SK-N-SH treated with all-trans-retinoic acid at 6 μM for 48 hours (cell line): ENCODE measurements at regions not wholly inside any gene's neighbourhood (a gene's known extent, or its start where the extent isn't known, plus 50 kb on each side); places are given as distances from the start of the nearest gene placed in this dataset.

Experiments used
- ATAC-seq: fragments of 200-7000 bp; cut with Tn5 transposase; 3 replicates; pipeline ENCODE4 v1.9.1; 2020; ENCODE audit warnings: mild to moderate bottlenecking, moderate library complexity
- ARNTL ChIP-seq: fragments of 450-650 bp; formaldehyde crosslinking; IDR thresholded peaks from 2 replicates; pipeline ENCODE4 v1.5.0; 2020; ENCODE audit warnings: low read depth, mild to moderate bottlenecking, moderate library complexity, borderline replicate concordance
- BACH2 ChIP-seq: fragments of 250-450 bp; sonication (Bioruptor Pico); IDR thresholded peaks from 2 replicates; pipeline ENCODE4 v1.9.0; 2021; ENCODE audit warnings: mild to moderate bottlenecking, borderline replicate concordance
- CREB5 ChIP-seq: fragments of 250-450 bp; sonication (Bioruptor Pico); IDR thresholded peaks from 2 replicates; pipeline ENCODE4 v1.5.1; 2020; ENCODE audit warnings: low read depth, mild to moderate bottlenecking, moderate library complexity
- CSDC2 ChIP-seq: fragments of 250-450 bp; sonication (Bioruptor Pico); IDR thresholded peaks from 2 replicates; pipeline ENCODE4 v1.5.0; 2020; ENCODE audit warnings: mild to moderate bottlenecking, moderate library complexity
- CSRNP3 ChIP-seq: fragments of 250-450 bp; sonication (Bioruptor Pico); IDR thresholded peaks from 2 replicates; pipeline ENCODE4 v1.5.1; 2021; ENCODE audit warnings: mild to moderate bottlenecking, moderate library complexity
- ESRRG ChIP-seq: fragments of 250-450 bp; sonication (Bioruptor Pico); IDR thresholded peaks from 2 replicates; pipeline ENCODE4 v1.6.1; 2021; ENCODE audit warnings: mild to moderate bottlenecking
- GLIS3 ChIP-seq: fragments of 250-450 bp; sonication (Bioruptor Pico); IDR thresholded peaks from 2 replicates; pipeline ENCODE4 v1.5.0; 2020; ENCODE audit warnings: mild to moderate bottlenecking, moderate library complexity
- ISL1 ChIP-seq: fragments of 250-450 bp; sonication (Bioruptor Pico); IDR thresholded peaks from 2 replicates; pipeline ENCODE4 v2.1.2; 2022; ENCODE audit warnings: mild to moderate bottlenecking, moderate library complexity
- OSR1 ChIP-seq: fragments of 250-450 bp; sonication (Bioruptor Pico); IDR thresholded peaks from 2 replicates; pipeline ENCODE4 v1.8.0; 2022; ENCODE audit warnings: moderate library complexity, mild to moderate bottlenecking, inconsistent platforms
- POU6F1 ChIP-seq: fragments of 250-450 bp; sonication (Bioruptor Pico); IDR thresholded peaks from 2 replicates; pipeline ENCODE4 v1.8.0; 2021; ENCODE audit warnings: low read depth, mild to moderate bottlenecking, moderate library complexity, borderline replicate concordance
- PPARA ChIP-seq: fragments of 250-450 bp; sonication (Bioruptor Pico); IDR thresholded peaks from 2 replicates; pipeline ENCODE4 v1.5.0; 2020; ENCODE audit warnings: mild to moderate bottlenecking, borderline replicate concordance
- SNAI2 ChIP-seq: fragments of 250-450 bp; sonication (Bioruptor Pico); IDR thresholded peaks from 2 replicates; pipeline ENCODE4 v1.5.0; 2020; ENCODE audit warnings: mild to moderate bottlenecking, moderate library complexity
- TCF4 ChIP-seq: fragments of 250-450 bp; sonication (Bioruptor Pico); IDR thresholded peaks from 2 replicates; pipeline ENCODE4 v1.8.0; 2021; ENCODE audit warnings: mild to moderate bottlenecking, moderate library complexity, borderline replicate concordance
- TOX ChIP-seq: fragments of 250-450 bp; sonication (Bioruptor Pico); IDR thresholded peaks from 2 replicates; pipeline ENCODE4 v1.8.0; 2021; ENCODE audit warnings: mild to moderate bottlenecking, moderate library complexity, borderline replicate concordance
- TSHZ2 ChIP-seq: fragments of 250-450 bp; sonication (Bioruptor Pico); IDR thresholded peaks from 2 replicates; pipeline ENCODE4 v1.5.0; 2020; ENCODE audit warnings: mild to moderate bottlenecking, moderate library complexity
- ZC3H10 ChIP-seq: fragments of 250-450 bp; sonication (Bioruptor Pico); IDR thresholded peaks from 2 replicates; pipeline ENCODE4 v1.5.1; 2021; ENCODE audit warnings: mild to moderate bottlenecking, moderate library complexity
- ZFP3 ChIP-seq: fragments of 250-450 bp; sonication (Bioruptor Pico); IDR thresholded peaks from 2 replicates; pipeline ENCODE4 v1.5.0; 2020; ENCODE audit warnings: mild to moderate bottlenecking, moderate library complexity
- ZFP30 ChIP-seq: fragments of 450-650 bp; formaldehyde crosslinking; IDR thresholded peaks from 2 replicates; pipeline ENCODE4 v1.5.0; 2022; ENCODE audit warnings: mild to moderate bottlenecking, moderate library complexity
- ZNF565 ChIP-seq: fragments of 450-650 bp; formaldehyde crosslinking; conservative IDR thresholded peaks from 2 replicates; pipeline ENCODE4 v1.5.0; 2020; ENCODE audit warnings: low read depth, mild to moderate bottlenecking, moderate library complexity
- ZNF70 ChIP-seq: fragments of 450-650 bp; formaldehyde crosslinking; IDR thresholded peaks from 2 replicates; pipeline ENCODE4 v1.5.0; 2020; ENCODE audit warnings: mild to moderate bottlenecking, moderate library complexity
- ZNF8 ChIP-seq: fragments of 450-650 bp; formaldehyde crosslinking; IDR thresholded peaks from 2 replicates; pipeline ENCODE4 v1.5.0; 2020; ENCODE audit warnings: mild to moderate bottlenecking, moderate library complexity

GRCh38 chr10:112030431-112030830 lies 153.1 kb downstream of the GPAM start:
- TF ChIP-seq ZNF565 (CRISPR knock-in tag) (no peak), ISL1 (CRISPR knock-in tag) (no peak), ZC3H10 (no peak), TSHZ2 (no peak), OSR1 (CRISPR knock-in tag) (no peak), ZFP3 (CRISPR knock-in tag) (no peak), PPARA (no peak), CSRNP3 (CRISPR knock-in tag) (no peak), BACH2 (no peak), ZNF70 (CRISPR knock-in tag) (no peak), CREB5 (CRISPR knock-in tag) (no peak), POU6F1 (CRISPR knock-in tag) (no peak), TCF4 (CRISPR knock-in tag) (no peak), GLIS3 (CRISPR knock-in tag) (no peak), ZFP30 (CRISPR knock-in tag) (no peak), ESRRG (no peak)
- ATAC-seq: no peak

GRCh38 chr10:112039823-112040222 lies 143.7 kb downstream of the GPAM start:
- no peak for TF ChIP-seq SNAI2
- TF ChIP-seq ZFP30 (CRISPR knock-in tag): no peak
- no peak for ATAC-seq

- ATAC-seq: no peak
- TF ChIP-seq GLIS3 (CRISPR knock-in tag): no peak
- no peak for TF ChIP-seq SNAI2
- no peak for TF ChIP-seq ZNF8 (CRISPR knock-in tag)
- no peak for TF ChIP-seq ZFP3 (CRISPR knock-in tag)
- no peak for TF ChIP-seq CSDC2 (CRISPR knock-in tag)
- TF ChIP-seq CSRNP3 (CRISPR knock-in tag): no peak
- TF ChIP-seq OSR1 (CRISPR knock-in tag): no peak
- TF ChIP-seq ISL1 (CRISPR knock-in tag): no peak
- TF ChIP-seq PPARA: no peak
- no peak for TF ChIP-seq ARNTL (CRISPR knock-in tag)
- TF ChIP-seq, all 23 proteins: peak for 0
Observed at GRCh38 chr10:112040696-112041095, 142.9 kb downstream of the GPAM start.

- TF ChIP-seq ISL1 (CRISPR knock-in tag) (no peak), CSDC2 (CRISPR knock-in tag) (no peak), SNAI2 (no peak), ZNF70 (CRISPR knock-in tag) (no peak), TCF4 (CRISPR knock-in tag) (no peak), OSR1 (CRISPR knock-in tag) (no peak), PPARA (no peak), ZNF565 (CRISPR knock-in tag) (no peak), GLIS3 (CRISPR knock-in tag) (no peak), TOX (CRISPR knock-in tag) (no peak), BACH2 (no peak), ZFP3 (CRISPR knock-in tag) (no peak), ESRRG (no peak), POU6F1 (CRISPR knock-in tag) (no peak), TSHZ2 (no peak)
- no peak for ATAC-seq
Observed at GRCh38 chr10:112045938-112046337, 137.6 kb downstream of the GPAM start.
